ENCODE measurements at regions not wholly inside any gene's neighbourhood (a gene's known extent, or its start where the extent isn't known, plus 50 kb on each side); places are given as distances from the start of the nearest gene placed in this dataset.

- TF ChIP-seq CTCF (IDR thresholded peaks at IDR 0.05; ENCODE audit: low read length) (no peak), EZH2phosphoT487 (IDR thresholded peaks at IDR 0.05; ENCODE audit: low read length) (no peak)
These were observed 397.8 kb downstream of the MED10 start for GRCh38 chr5:5980538-5980895.

Measured in MM.1S (cell line).